Mesendoderm (in vitro differentiated cells): ENCODE measurements at regions not wholly inside any gene's neighbourhood (a gene's known extent, or its start where the extent isn't known, plus 50 kb on each side); places are given as distances from the start of the nearest gene placed in this dataset.
A peak's percentile ranks its signal among the peaks of the same experiment; 100 is the strongest.

Experiments used
- DNase-seq: peaks from one replicate; pipeline ENCODE4 v3.0.0; 2013
- H2AK5ac ChIP-seq: 2 replicates; pipeline ENCODE4 v1.6.1; 2013; ENCODE audit warnings: low read length, inconsistent platforms
- H2BK120ac ChIP-seq: 2 replicates; pipeline ENCODE4 v1.6.1; 2013; ENCODE audit warnings: low read depth, mild to moderate bottlenecking, low read length, moderate library complexity, mixed read lengths
- H2BK15ac ChIP-seq: replicated peaks from 2 replicates; pipeline ENCODE4 v1.6.1; 2013; ENCODE audit warnings: low read depth, mild to moderate bottlenecking, moderate library complexity
- H2BK5ac ChIP-seq: 2 replicates; pipeline ENCODE4 v1.6.1; 2013; ENCODE audit warnings: low read length, inconsistent platforms
- H3K18ac ChIP-seq: 2 replicates; pipeline ENCODE4 v1.6.1; 2013; ENCODE audit warnings: mild to moderate bottlenecking, low read length, mixed read lengths
- H3K23ac ChIP-seq: one replicate; pipeline ENCODE4 v1.6.1; 2013; ENCODE audit warnings: low read length
- H3K27ac ChIP-seq: 2 replicates; pipeline ENCODE4 v1.5.1; 2013; ENCODE audit warnings: low read depth, mild to moderate bottlenecking, inconsistent platforms, low read length, moderate library complexity
- H3K27me3 ChIP-seq: 2 replicates; pipeline ENCODE4 v1.6.1; 2013; ENCODE audit warnings: low read length, control low read depth, mild to moderate bottlenecking, inconsistent platforms; ENCODE audit not compliant: insufficient read depth, poor library complexity
- H3K36me3 ChIP-seq: 2 replicates; pipeline ENCODE4 v1.6.1; 2013; ENCODE audit warnings: low read length, inconsistent platforms; ENCODE audit not compliant: control insufficient read depth, insufficient read depth
- H3K4ac ChIP-seq: one replicate; pipeline ENCODE4 v1.6.1; 2013; ENCODE audit warnings: low read depth, mild to moderate bottlenecking, low read length, moderate library complexity
- H3K4me1 ChIP-seq: 2 replicates; pipeline ENCODE4 v1.6.1; 2013; ENCODE audit warnings: low read depth, low read length, inconsistent platforms; ENCODE audit not compliant: control insufficient read depth
- H3K4me2 ChIP-seq: 2 replicates; pipeline ENCODE4 v1.6.1; 2013; ENCODE audit warnings: low read length
- H3K4me3 ChIP-seq: 2 replicates; pipeline ENCODE4 v1.5.1; 2013; ENCODE audit warnings: mild to moderate bottlenecking, low read length
- H3K56ac ChIP-seq: one replicate; pipeline ENCODE4 v1.6.1; 2013; ENCODE audit warnings: low read length
- H3K79me1 ChIP-seq: 2 replicates; pipeline ENCODE4 v1.6.1; 2013; ENCODE audit warnings: low read length, inconsistent platforms
- H3K79me2 ChIP-seq: 2 replicates; pipeline ENCODE4 v1.6.1; 2013; ENCODE audit warnings: mild to moderate bottlenecking, low read length; ENCODE audit not compliant: control insufficient read depth, insufficient read depth
- H3K9ac ChIP-seq: 2 replicates; pipeline ENCODE4 v1.6.1; 2013; ENCODE audit warnings: low read length, inconsistent platforms
- H4K5ac ChIP-seq: one replicate; pipeline ENCODE4 v1.6.1; 2013; ENCODE audit warnings: low read length
- H4K8ac ChIP-seq: one replicate; pipeline ENCODE4 v1.6.1; 2013; ENCODE audit warnings: low read depth, mild to moderate bottlenecking, control low read depth, low read length, moderate library complexity
- WGBS: extraction: QIAGEN DNeasy Blood & Tissue Kit; methylation state at CpG from one replicate; pipeline ENCODE4 v1.1.7; 2013; ENCODE audit warnings: low lambda C conversion rate, missing lambda C conversion rate; ENCODE audit not compliant: insufficient coverage; ENCODE audit errors: extremely low coverage; 5-methylcytosine and 5-hydroxymethylcytosine counted together

DNA sequence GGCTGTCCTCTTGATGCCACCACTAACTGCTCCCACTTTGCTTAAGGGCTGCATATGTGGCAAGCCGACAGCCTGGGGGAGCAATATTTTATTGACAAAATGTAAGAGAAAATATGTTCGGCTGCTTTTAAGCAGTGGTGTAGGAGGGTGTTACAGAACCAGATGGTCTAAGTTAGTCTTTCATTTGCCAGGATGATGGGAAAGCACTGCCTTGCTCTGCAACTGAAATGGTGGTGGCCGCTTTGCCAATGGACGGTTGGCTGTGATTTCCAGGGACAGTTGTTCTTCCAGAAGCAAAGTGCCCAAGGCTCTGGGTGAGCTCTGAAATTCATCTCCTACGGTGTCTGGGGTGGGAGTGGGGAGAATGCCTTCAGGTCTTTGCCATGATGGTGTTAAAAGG lies 469.3 kb downstream of the TOX3 start:
- H3K4me2 ChIP-seq, result no peak overlapping the region
- H3K4me1 ChIP-seq, result no peaks in the 10 kb centered on the region
- DNase-seq, result no peak
- no peaks in the 10 kb centered on the region for H3K79me2 ChIP-seq
- H3K36me3 ChIP-seq, result no peaks in the 10 kb centered on the region
- no peak overlapping the region for H3K9ac ChIP-seq
- no peak overlapping the region for H2AK5ac ChIP-seq
- no peaks in the 10 kb centered on the region for H3K27me3 ChIP-seq
- peak overlapping the region; percentile 3 for H3K4ac ChIP-seq
- no peak overlapping the region for H2BK5ac ChIP-seq
- no CpG with 5 or more reads among the region's 5 CpGs for WGBS
- no peak overlapping the region for H3K4me3 ChIP-seq
- no peak overlapping the region for H2BK120ac ChIP-seq
- H2BK15ac ChIP-seq, result no peak overlapping the region
- H3K79me1 ChIP-seq, result no peaks in the 10 kb centered on the region
- H4K8ac ChIP-seq, result no peak overlapping the region
- no peak overlapping the region for H3K56ac ChIP-seq
- H4K5ac ChIP-seq, result no peak overlapping the region
- H3K27ac ChIP-seq, result no peak overlapping the region
- H3K18ac ChIP-seq, result no peak overlapping the region
- no peak overlapping the region for H3K23ac ChIP-seq

DNA sequence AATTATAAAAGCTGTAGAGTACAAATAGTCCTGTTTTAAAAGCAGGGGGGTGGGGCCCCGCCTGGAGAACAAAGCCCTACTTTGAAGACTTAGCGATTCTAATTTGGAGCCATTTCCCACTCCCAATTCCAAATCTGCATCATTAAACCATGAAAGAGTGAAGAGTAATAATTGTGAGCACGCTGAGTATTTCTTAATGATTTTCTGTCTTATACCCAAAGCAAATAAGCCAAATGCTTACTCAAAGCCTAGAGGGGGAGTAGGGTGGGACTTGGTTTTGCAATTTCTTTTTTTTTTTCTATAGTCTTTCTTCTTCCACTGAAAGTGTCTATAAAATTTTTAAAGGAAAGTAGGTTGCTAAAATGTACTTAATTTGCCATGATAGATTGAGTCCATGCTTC lies 470.1 kb downstream of the TOX3 start:
- Histone ChIP-seq H3K79me2 (no peaks in the 10 kb centered on the region), H3K23ac (no peak overlapping the region), H3K36me3 (no peaks in the 10 kb centered on the region), H2AK5ac (no peak overlapping the region), H3K27me3 (no peaks in the 10 kb centered on the region), H3K18ac (no peak overlapping the region), H3K79me1 (no peaks in the 10 kb centered on the region), H3K4ac (no peak overlapping the region), H3K4me1 (no peaks in the 10 kb centered on the region), H4K8ac (no peak overlapping the region), H3K56ac (no peak overlapping the region), H2BK120ac (no peak overlapping the region), H3K9ac (no peak overlapping the region), H3K4me2 (no peak overlapping the region), H4K5ac (no peak overlapping the region), H3K27ac (no peak overlapping the region), H2BK15ac (no peak overlapping the region), H2BK5ac (no peak overlapping the region), H3K4me3 (no peak overlapping the region)
- no peak for DNase-seq
- no CpG with 5 or more reads among the region's 3 CpGs for WGBS

DNA sequence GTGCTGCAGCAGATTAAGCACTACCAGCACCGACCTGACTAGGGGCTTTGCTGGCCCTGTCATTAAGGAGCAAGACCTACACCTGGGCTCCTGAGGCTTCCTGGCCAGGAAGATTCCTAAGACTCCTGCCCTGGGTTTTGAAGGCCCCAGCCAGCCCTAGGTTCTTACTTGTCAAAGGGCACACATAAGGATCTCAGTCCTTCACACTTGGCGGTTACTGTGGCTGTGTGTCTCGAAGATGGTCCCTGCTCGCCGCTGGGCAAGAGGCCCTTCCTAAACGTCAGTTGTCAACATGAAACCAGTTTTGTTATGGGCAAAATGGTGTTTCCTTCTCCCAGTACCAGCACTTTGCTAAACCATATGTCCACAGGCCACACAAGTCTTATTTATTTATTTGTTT lies 470.6 kb downstream of the TOX3 start:
- Histone ChIP-seq H3K79me2 (no peaks in the 10 kb centered on the region), H2BK15ac (no peak overlapping the region), H3K27me3 (no peaks in the 10 kb centered on the region), H3K4me1 (no peaks in the 10 kb centered on the region), H3K36me3 (no peaks in the 10 kb centered on the region), H3K56ac (no peak overlapping the region), H4K5ac (no peak overlapping the region), H2BK5ac (no peak overlapping the region), H3K4me2 (no peak overlapping the region), H3K79me1 (no peaks in the 10 kb centered on the region), H3K9ac (no peak overlapping the region), H4K8ac (no peak overlapping the region), H3K4ac (no peak overlapping the region), H2AK5ac (no peak overlapping the region), H3K4me3 (no peak overlapping the region), H3K27ac (no peak overlapping the region), H3K23ac (no peak overlapping the region), H3K18ac (no peak overlapping the region), H2BK120ac (no peak overlapping the region)
- no peak for DNase-seq
- no CpG with 5 or more reads among the region's 6 CpGs for WGBS

- no peak overlapping the region for H3K23ac ChIP-seq
- no peak overlapping the region for H2BK5ac ChIP-seq
- no peaks in the 10 kb centered on the region for H3K79me2 ChIP-seq
- no CpG with 5 or more reads among the region's 3 CpGs for WGBS
- no peak overlapping the region for H3K4ac ChIP-seq
- H3K79me1 ChIP-seq, result no peaks in the 10 kb centered on the region
- no peak overlapping the region for H3K4me3 ChIP-seq
- H2AK5ac ChIP-seq, result no peak overlapping the region
- DNase-seq, result no peak
- H3K27me3 ChIP-seq, result no peaks in the 10 kb centered on the region
- H2BK120ac ChIP-seq, result no peak overlapping the region
- no peak overlapping the region for H3K56ac ChIP-seq
- H3K36me3 ChIP-seq, result no peaks in the 10 kb centered on the region
- H3K4me1 ChIP-seq, result no peaks in the 10 kb centered on the region
- no peak overlapping the region for H3K9ac ChIP-seq
- H2BK15ac ChIP-seq, result no peak overlapping the region
- H3K4me2 ChIP-seq, result no peak overlapping the region
- no peak overlapping the region for H3K27ac ChIP-seq
- no peak overlapping the region for H3K18ac ChIP-seq
- H4K5ac ChIP-seq, result no peak overlapping the region
- H4K8ac ChIP-seq, result no peak overlapping the region
Measured at GRCh38 chr16:52074133-52074532, 472.8 kb downstream of the TOX3 start.

- no peaks in the 10 kb centered on the region for H3K79me1 ChIP-seq
- H3K4me2 ChIP-seq, result no peak overlapping the region
- no peaks in the 10 kb centered on the region for H3K79me2 ChIP-seq
- no peak overlapping the region for H4K5ac ChIP-seq
- H3K27me3 ChIP-seq, result no peaks in the 10 kb centered on the region
- H4K8ac ChIP-seq, result no peak overlapping the region
- no peaks in the 10 kb centered on the region for H3K36me3 ChIP-seq
- H3K27ac ChIP-seq, result no peak overlapping the region
- no peak overlapping the region for H2BK15ac ChIP-seq
- DNase-seq, result no peak
- WGBS, result no CpG with 5 or more reads among the region's 3 CpGs
- H3K56ac ChIP-seq, result no peak overlapping the region
- H3K23ac ChIP-seq, result no peak overlapping the region
- no peak overlapping the region for H3K4ac ChIP-seq
- no peaks in the 10 kb centered on the region for H3K4me1 ChIP-seq
- H2AK5ac ChIP-seq, result no peak overlapping the region
- no peak overlapping the region for H3K9ac ChIP-seq
- no peak overlapping the region for H3K18ac ChIP-seq
- no peak overlapping the region for H2BK120ac ChIP-seq
- no peak overlapping the region for H2BK5ac ChIP-seq
- no peak overlapping the region for H3K4me3 ChIP-seq
Measured at GRCh38 chr16:52073024-52073423, 473.9 kb downstream of the TOX3 start.

GRCh38 chr16:52071101-52071500 lies 475.8 kb downstream of the TOX3 start:
- H3K4me2 ChIP-seq, result no peak overlapping the region
- H3K4ac ChIP-seq, result no peak overlapping the region
- H3K9ac ChIP-seq, result no peak overlapping the region
- H2BK5ac ChIP-seq, result no peak overlapping the region
- no peaks in the 10 kb centered on the region for H3K79me1 ChIP-seq
- no peaks in the 10 kb centered on the region for H3K79me2 ChIP-seq
- no peak overlapping the region for H3K27ac ChIP-seq
- no peak overlapping the region for H2AK5ac ChIP-seq
- no peak overlapping the region for H2BK120ac ChIP-seq
- H3K4me3 ChIP-seq, result no peak overlapping the region
- H2BK15ac ChIP-seq, result no peak overlapping the region
- no peaks in the 10 kb centered on the region for H3K27me3 ChIP-seq
- no CpG with 5 or more reads among the region's 4 CpGs for WGBS
- no peaks in the 10 kb centered on the region for H3K36me3 ChIP-seq
- no peak overlapping the region for H3K18ac ChIP-seq
- H4K5ac ChIP-seq, result no peak overlapping the region
- peak; percentile 11 for DNase-seq
- no peak overlapping the region for H3K23ac ChIP-seq
- no peak overlapping the region for H4K8ac ChIP-seq
- H3K56ac ChIP-seq, result no peak overlapping the region
- H3K4me1 ChIP-seq, result no peaks in the 10 kb centered on the region
